ENCODE measurements at regions not wholly inside any gene's neighbourhood (a gene's known extent, or its start where the extent isn't known, plus 50 kb on each side); places are given as distances from the start of the nearest gene placed in this dataset.

GRCh38 chr14:22432348-22432976 lies 156.6 kb downstream of the DAD1 start:
- peaks cover 8% of the 10 kb centered on the region for H3K4me1 ChIP-seq
- H3K36me3 ChIP-seq (ENCODE audit: low read depth, missing control alignments) = no peaks in the 10 kb centered on the region
- no peak for TF ChIP-seq POLR2A (IDR thresholded peaks at IDR 0.05)
- no peak for TF ChIP-seq CTCF (IDR thresholded peaks at IDR 0.05)
- peak; percentile 57 for DNase-seq
- H3K27ac ChIP-seq = no peak overlapping the region
- 27 to 37% methylated on average over 4 of the region's 4 CpGs for WGBS, 2 donors
- intact Hi-C loops (cut with DNase I; ENCODE audit: low total_unique reads) = no loop called here
- no peaks in the 10 kb centered on the region for H3K9me3 ChIP-seq
- H3K4me3 ChIP-seq = no peak overlapping the region
- no peaks in the 10 kb centered on the region for H3K27me3 ChIP-seq

DNA sequence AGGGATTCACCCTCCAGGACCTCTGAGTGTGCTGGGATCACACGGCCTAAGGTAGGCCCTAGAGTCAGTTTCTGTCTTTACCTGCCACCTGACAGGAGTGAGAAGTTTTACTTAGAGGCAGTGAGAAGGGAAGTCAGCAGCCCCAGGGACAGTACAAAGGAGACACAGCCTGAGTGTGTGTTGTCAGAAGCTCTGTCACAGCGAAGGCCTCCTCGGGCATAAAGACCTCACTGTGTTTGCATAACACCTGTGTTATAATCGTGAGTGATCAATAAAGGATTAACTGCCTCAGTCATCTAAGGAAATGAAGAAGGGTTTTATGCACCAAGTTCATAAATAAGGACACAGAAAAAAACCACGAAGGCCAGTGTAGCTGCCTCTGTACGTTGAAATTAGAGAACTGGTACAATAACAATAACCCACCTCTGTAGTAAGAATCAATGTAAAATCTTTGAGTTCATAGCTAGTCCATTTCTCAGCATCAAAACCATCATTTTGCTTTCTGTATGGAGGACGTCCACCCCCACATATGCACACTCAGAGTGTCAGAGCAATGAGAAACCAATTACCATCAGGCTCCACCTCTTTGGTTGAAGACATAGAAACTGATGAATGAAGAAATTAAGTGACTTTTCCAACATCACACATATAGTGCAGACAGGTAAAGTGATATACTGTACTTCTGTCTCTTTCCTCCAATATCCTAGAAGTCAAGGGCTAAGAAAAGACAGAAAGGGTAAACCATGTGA lies 159.3 kb downstream of the DAD1 start:
- Histone ChIP-seq H3K36me3 (ENCODE audit: low read depth, missing control alignments) (no peaks in the 10 kb centered on the region), H3K9me3 (no peaks in the 10 kb centered on the region), H3K4me1 (peaks cover 8% of the 10 kb centered on the region), H3K27ac (no peak overlapping the region), H3K27me3 (no peaks in the 10 kb centered on the region), H3K4me3 (no peak overlapping the region)
- 88 to 91% methylated on average over 7 of the region's 7 CpGs for WGBS, 2 donors
- intact Hi-C loops (cut with DNase I; ENCODE audit: low total_unique reads) = no loop called here
- no peak for DNase-seq
- TF ChIP-seq POLR2A (IDR thresholded peaks at IDR 0.05) (no peak), CTCF (IDR thresholded peaks at IDR 0.05) (no peak)

DNA sequence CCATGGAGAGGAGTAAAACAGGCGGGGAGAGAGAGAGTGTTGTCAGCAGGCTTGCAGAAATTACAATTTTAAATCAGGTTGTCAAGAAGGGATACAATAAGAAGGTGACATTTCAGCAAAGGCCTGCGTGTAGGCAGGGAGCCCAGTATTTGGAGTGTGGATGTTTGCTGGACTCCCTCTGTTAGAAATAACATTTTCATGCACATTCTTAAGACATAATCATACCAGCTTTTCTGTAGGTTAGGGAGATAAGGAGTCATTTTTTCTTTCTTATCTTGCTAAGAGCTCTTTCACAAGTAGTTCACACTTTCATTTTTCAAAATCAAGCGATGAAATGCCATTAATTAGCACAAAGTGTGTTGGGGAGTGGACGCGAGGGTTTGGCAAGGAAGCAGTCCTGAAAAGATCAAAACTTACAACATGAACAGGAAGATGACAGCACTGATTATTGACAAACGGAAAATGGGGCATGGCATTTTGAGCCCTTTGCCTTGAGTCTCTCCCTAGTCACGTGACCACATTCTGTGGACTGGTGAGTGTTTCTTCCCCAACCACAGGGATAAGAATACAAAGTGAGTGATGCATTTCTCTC lies 160.2 kb downstream of the DAD1 start:
- Histone ChIP-seq H3K27ac (no peak overlapping the region), H3K9me3 (no peaks in the 10 kb centered on the region), H3K36me3 (ENCODE audit: low read depth, missing control alignments) (no peaks in the 10 kb centered on the region), H3K4me3 (no peak overlapping the region), H3K27me3 (no peaks in the 10 kb centered on the region), H3K4me1 (peaks cover 8% of the 10 kb centered on the region)
- intact Hi-C loops (cut with DNase I; ENCODE audit: low total_unique reads) = no loop called here
- DNase-seq = no peak
- TF ChIP-seq CTCF (IDR thresholded peaks at IDR 0.05) (no peak), POLR2A (IDR thresholded peaks at IDR 0.05) (no peak)
- WGBS, 2 donors = 69 to 74% methylated on average over 7 of the region's 7 CpGs

DNA sequence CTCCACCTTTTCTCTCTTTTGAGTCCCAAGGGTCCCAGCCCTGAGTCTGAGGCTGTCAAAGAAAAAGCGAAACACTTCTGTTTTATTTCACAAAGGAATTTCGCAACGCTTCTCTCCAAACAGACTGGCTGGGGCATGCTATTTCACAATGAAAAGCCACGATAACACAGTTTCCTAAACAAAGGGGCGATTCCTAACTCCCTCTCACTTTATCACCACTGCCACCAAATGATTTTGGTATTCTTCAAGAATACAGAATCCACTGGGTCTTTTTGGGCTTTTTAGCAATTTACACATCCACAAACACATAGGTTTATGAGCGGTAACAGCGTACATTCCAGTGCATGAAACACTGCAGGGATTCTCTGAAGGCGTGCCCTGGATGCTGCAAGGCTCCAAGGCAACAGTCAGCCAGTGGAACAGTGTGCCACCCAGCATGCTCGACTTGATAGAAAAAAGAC lies 161.2 kb downstream of the DAD1 start:
- H3K36me3 ChIP-seq (ENCODE audit: low read depth, missing control alignments) = no peaks in the 10 kb centered on the region
- no peak overlapping the region for H3K4me3 ChIP-seq
- H3K27me3 ChIP-seq = no peaks in the 10 kb centered on the region
- H3K9me3 ChIP-seq = no peaks in the 10 kb centered on the region
- no peak for DNase-seq
- WGBS, 2 donors = 62 to 77% methylated on average over 9 of the region's 9 CpGs
- TF ChIP-seq POLR2A (IDR thresholded peaks at IDR 0.05) (no peak), CTCF (IDR thresholded peaks at IDR 0.05) (no peak)
- peaks cover 6% of the 10 kb centered on the region for H3K4me1 ChIP-seq
- intact Hi-C loops (cut with DNase I; ENCODE audit: low total_unique reads) = no loop called here
- H3K27ac ChIP-seq = no peak overlapping the region
